Astrocyte of the cerebellum (primary cell): ENCODE measurements at regions not wholly inside any gene's neighbourhood (a gene's known extent, or its start where the extent isn't known, plus 50 kb on each side); places are given as distances from the start of the nearest gene placed in this dataset.

ENCODE experiments used
- DNase-seq: peaks from one replicate; pipeline ENCODE4 v3.0.0-alpha.2; 2011; ENCODE audit warnings: low read depth
- H3K4me3 ChIP-seq: 2 replicates; pipeline ENCODE4 v1.5.1; 2011; ENCODE audit warnings: mild to moderate bottlenecking, low read depth, low read length, moderate library complexity
- CTCF ChIP-seq: IDR thresholded peaks from 2 replicates; pipeline ENCODE4 v1.5.1; 2012; ENCODE audit warnings: low read length, low read depth, moderate library complexity, mild to moderate bottlenecking; ENCODE audit errors: missing control alignments
- in situ Hi-C: cut with HindIII; loops from 2 replicates; pipeline ENCODE4 v1.10.0; 2017; ENCODE audit warnings: low sequenced_read_pairs

- no peak for DNase-seq
- H3K4me3 ChIP-seq, result no peak overlapping the region
- TF ChIP-seq CTCF, result no peak
- in situ Hi-C loops, result no loop called here
Measured at GRCh38 chr6:126227833-126228702, 111.8 kb upstream of the CENPW start.

DNA sequence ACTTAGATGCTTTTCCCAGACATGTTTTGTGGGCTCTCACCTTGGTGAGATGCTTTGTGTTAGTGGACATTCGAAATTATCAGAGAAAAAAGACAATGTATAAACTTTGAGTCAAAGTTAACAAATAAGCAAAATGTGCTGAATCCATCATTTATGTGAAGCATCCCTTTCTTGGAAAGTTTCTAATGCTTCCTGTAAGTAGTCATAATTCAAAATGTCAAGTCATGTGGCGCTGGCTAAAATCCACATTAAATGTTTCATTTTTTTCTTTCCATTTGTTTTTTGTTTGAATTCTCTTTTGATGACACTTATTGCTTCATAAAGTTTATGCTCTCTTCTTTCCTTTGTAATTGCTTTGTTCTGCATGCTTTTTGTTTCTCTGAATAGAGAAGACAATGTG lies 107.2 kb upstream of the CENPW start:
- TF ChIP-seq CTCF, result no peak
- H3K4me3 ChIP-seq, result no peak overlapping the region
- DNase-seq, result no peak
- in situ Hi-C loops, result no loop called here

DNA sequence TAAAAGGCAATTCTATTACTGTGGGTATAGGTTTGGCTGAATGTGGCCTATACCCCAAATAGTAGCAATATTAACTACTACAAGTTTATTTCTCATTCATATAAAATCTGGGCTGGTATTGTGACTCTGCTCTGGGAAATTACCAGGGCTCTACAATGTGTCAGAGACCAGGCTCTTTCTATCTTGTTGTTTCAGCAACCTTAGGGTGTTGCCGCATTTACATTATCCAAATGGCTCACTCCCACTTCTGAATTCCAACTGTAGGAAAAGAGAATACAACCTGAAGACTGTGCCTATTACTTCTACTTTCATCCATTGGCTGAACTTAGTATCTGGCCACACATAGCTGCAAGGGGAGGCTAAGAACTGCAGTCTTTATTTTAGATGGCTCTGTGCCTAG lies 106.7 kb upstream of the CENPW start:
- DNase-seq, result no peak
- TF ChIP-seq CTCF, result no peak
- H3K4me3 ChIP-seq, result no peak overlapping the region
- in situ Hi-C loops, result no loop called here

DNA sequence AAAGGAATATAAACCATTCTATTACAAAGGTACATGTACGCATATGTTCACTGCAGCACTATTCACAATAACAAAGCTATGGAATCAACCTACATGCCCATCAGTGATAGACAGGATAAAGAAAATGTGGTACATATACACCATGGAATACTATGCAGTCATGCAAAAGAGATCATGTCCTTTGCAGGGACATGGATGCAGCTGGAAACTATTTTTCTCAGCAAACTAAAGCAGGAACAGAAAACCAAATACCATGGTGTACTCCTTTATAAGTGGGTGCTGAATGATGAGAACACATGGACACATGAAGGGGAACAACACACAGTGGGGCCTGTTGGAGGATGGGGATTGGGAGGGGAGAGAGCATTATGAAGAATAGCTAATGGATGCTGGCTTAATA lies 104.6 kb upstream of the CENPW start:
- in situ Hi-C loops, result no loop called here
- no peak for TF ChIP-seq CTCF

DNA sequence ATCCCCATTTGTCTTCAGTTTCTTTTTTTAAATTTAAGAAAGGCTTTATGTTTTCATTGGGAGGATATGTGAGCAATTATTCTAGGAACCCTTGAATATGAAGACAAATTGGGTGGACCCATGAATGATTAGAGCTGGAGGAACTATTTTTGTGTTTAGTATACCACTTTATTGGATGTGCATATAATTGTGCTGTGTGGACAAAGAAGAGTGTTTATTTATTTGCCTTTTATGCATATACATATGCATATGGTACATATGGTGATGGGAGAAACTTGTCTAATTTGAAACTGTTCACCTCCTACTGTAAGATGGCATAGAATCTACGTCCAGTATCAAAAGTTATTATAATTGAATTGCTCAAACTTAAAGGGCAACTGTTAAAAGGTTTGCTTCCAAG lies 94.8 kb upstream of the CENPW start:
- in situ Hi-C loops, result no loop called here
- H3K4me3 ChIP-seq, result no peak overlapping the region
- TF ChIP-seq CTCF, result no peak
- DNase-seq, result no peak

More for the DNA sequence above, 104.6 kb upstream of the CENPW start:
- H3K4me3 ChIP-seq, result no peak overlapping the region
- no peak for DNase-seq

DNA sequence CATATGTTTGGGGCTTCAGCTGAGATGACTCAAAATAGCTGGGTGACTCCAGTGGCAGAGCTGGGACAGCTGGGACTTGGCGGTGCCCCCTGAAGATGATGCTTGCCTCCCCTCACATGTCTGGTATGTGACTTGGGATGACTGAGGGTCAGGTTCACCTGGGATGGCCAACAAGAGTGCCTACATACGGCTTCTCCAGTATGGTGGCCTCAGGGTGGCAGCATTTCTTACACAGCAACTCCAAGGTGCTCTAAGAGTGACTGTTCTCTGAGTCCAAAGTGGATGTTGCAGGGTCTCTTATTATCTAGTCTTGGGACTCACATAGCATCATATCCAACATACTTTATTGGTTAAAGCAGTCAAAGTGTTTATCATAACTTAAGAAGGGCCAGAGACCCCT lies 87.8 kb upstream of the CENPW start:
- H3K4me3 ChIP-seq, result no peak overlapping the region
- in situ Hi-C loops, result no loop called here
- TF ChIP-seq CTCF, result no peak
- DNase-seq, result no peak
